ENCODE measurements at regions not wholly inside any gene's neighbourhood (a gene's known extent, or its start where the extent isn't known, plus 50 kb on each side); places are given as distances from the start of the nearest gene placed in this dataset.

DNA sequence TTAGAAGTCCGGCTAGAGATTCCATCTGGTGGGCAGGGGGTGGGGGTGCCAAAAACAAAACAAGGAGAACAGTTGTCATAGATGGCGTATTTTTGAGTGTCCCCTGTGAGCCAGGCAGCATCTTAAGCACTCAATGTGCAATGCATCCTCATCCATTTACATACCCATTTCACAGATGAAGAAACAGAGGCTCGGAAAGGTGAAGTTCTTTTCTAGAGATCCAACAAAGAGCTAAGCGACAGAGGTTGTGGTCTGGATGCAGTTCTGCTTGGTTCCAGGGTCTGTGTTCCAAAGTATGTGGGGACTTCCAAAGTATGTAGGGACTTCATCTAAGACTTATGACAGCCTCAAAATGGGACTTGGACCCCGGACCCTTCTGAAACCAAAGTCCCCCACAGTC is 277.8 kb downstream of the MN1 start:
- no peak overlapping the region for H3K4me3 ChIP-seq (ENCODE audit: low read depth, low read length)
- no peak for DNase-seq (ENCODE audit: low read depth)
- TF ChIP-seq, protein P1, sequence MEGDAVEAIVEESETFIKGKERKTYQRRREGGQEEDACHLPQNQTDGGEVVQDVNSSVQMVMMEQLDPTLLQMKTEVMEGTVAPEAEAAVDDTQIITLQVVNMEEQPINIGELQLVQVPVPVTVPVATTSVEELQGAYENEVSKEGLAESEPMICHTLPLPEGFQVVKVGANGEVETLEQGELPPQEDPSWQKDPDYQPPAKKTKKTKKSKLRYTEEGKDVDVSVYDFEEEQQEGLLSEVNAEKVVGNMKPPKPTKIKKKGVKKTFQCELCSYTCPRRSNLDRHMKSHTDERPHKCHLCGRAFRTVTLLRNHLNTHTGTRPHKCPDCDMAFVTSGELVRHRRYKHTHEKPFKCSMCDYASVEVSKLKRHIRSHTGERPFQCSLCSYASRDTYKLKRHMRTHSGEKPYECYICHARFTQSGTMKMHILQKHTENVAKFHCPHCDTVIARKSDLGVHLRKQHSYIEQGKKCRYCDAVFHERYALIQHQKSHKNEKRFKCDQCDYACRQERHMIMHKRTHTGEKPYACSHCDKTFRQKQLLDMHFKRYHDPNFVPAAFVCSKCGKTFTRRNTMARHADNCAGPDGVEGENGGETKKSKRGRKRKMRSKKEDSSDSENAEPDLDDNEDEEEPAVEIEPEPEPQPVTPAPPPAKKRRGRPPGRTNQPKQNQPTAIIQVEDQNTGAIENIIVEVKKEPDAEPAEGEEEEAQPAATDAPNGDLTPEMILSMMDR (IDR thresholded peaks at IDR 0.05; ENCODE audit: low read depth, low read length, missing control alignments): no peak

- TF ChIP-seq, protein P1 (IDR thresholded peaks at IDR 0.05; ENCODE audit: low read depth, low read length, missing control alignments): no peak
- DNase-seq (ENCODE audit: low read depth): no peak
- H3K4me3 ChIP-seq (ENCODE audit: low read depth, low read length): no peak overlapping the region
Observed at GRCh38 chr22:27525711-27526110, 275.8 kb downstream of the MN1 start.

GRCh38 chr22:27526901-27527300 is 274.7 kb downstream of the MN1 start:
- no peak for DNase-seq (ENCODE audit: low read depth)
- TF ChIP-seq, protein P1 (IDR thresholded peaks at IDR 0.05; ENCODE audit: low read depth, low read length, missing control alignments): no peak
- no peak overlapping the region for H3K4me3 ChIP-seq (ENCODE audit: low read depth, low read length)

DNA sequence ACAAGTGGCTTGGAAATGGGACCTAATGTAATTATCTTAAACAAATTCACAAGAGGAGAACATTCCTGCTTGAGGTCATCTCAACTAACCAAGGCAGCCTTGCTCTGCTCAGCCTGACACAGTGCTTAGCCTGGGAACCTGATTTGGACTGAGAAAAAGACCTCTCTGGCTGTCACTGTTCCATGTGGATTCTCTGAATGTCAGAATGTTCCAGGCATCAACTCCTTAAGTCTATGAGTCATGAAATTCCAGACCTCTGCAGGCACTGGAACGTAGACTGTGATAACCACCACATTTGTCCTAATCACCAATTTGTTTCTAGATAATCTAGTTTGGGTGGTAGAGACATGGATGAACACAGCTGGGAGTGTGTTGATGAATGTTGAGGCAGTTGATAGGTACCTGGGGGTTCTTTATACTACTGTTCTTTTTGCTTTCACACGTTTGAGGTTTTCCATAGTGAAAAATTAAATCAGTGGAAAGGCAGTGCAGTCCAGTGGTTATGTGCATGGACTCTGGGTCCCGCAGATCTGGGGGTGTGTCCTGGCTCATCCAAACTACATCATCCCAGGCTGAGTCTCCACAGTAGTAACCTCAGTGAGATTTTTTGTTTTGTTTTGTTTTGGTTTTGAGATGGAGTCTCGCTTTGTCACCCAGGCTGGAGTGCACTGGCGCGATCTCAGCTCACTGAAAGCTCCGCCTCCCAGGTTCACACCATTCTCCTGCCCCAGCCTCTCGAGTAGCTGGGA is 269.6 kb downstream of the MN1 start:
- H3K4me3 ChIP-seq (ENCODE audit: low read depth, low read length): no peak overlapping the region
- DNase-seq (ENCODE audit: low read depth): no peak
- TF ChIP-seq, protein P1 (IDR thresholded peaks at IDR 0.05; ENCODE audit: low read depth, low read length, missing control alignments): no peak

GRCh38 chr22:27533105-27533745 is 268.3 kb downstream of the MN1 start:
- TF ChIP-seq, protein P1 (IDR thresholded peaks at IDR 0.05; ENCODE audit: low read depth, low read length, missing control alignments): no peak
- no peak overlapping the region for H3K4me3 ChIP-seq (ENCODE audit: low read depth, low read length)
- no peak for DNase-seq (ENCODE audit: low read depth)

- DNase-seq (ENCODE audit: low read depth): no peak
- TF ChIP-seq, protein P1 (IDR thresholded peaks at IDR 0.05; ENCODE audit: low read depth, low read length, missing control alignments): no peak
- H3K4me3 ChIP-seq (ENCODE audit: low read depth, low read length): no peak overlapping the region
Observed at GRCh38 chr22:27534720-27535125, 266.8 kb downstream of the MN1 start.
